ENCODE measurements at regions not wholly inside any gene's neighbourhood (a gene's known extent, or its start where the extent isn't known, plus 50 kb on each side); places are given as distances from the start of the nearest gene placed in this dataset.

GRCh38 chr13:103876571-103876970 is 810.4 kb upstream of the SLC10A2 start:
- Histone ChIP-seq H3K27me3 (ENCODE audit: control insufficient read depth, insufficient read depth, low read length) (no peaks in the 10 kb centered on the region), H3K36me3 (ENCODE audit: control insufficient read depth, insufficient read depth, low read length) (no peaks in the 10 kb centered on the region), H3K4me3 (ENCODE audit: low read depth, low read length) (no peak overlapping the region)
- TF ChIP-seq CTCF (IDR thresholded peaks at IDR 0.05; ENCODE audit: insufficient read depth, low read depth, low read length), result no peak
- ChIA-PET CTCF (interaction anchor here (1.0 kb wide), 1 partner anchor 15 kb away, joined by 3 read pairs; no protein-coding TSS in a partner anchor), POLR2A (no interaction called here)
- DNase-seq (ENCODE audit: low read depth), result peak; percentile 19

- TF ChIP-seq CTCF (IDR thresholded peaks at IDR 0.05; ENCODE audit: insufficient read depth, low read depth, low read length), result no peak
- ChIA-PET POLR2A (no interaction called here), CTCF (no interaction called here)
- H3K4me3 ChIP-seq (ENCODE audit: low read depth, low read length), result no peak overlapping the region
- no peaks in the 10 kb centered on the region for H3K27me3 ChIP-seq (ENCODE audit: control insufficient read depth, insufficient read depth, low read length)
- no peak for DNase-seq (ENCODE audit: low read depth)
- H3K36me3 ChIP-seq (ENCODE audit: control insufficient read depth, insufficient read depth, low read length), result no peaks in the 10 kb centered on the region
Observed at GRCh38 chr13:103873725-103874124, 807.5 kb upstream of the SLC10A2 start.

GRCh38 chr13:103866048-103866447 is 799.8 kb upstream of the SLC10A2 start:
- no peak overlapping the region for H3K4me3 ChIP-seq (ENCODE audit: low read depth, low read length)
- H3K36me3 ChIP-seq (ENCODE audit: control insufficient read depth, insufficient read depth, low read length), result no peaks in the 10 kb centered on the region
- no peak for DNase-seq (ENCODE audit: low read depth)
- H3K27me3 ChIP-seq (ENCODE audit: control insufficient read depth, insufficient read depth, low read length), result no peaks in the 10 kb centered on the region
- ChIA-PET CTCF (interaction anchor here (0.7 kb wide), 1 partner anchor 950 kb away, joined by 3 read pairs; no protein-coding TSS in a partner anchor), POLR2A (no interaction called here)
- no peak for TF ChIP-seq CTCF (IDR thresholded peaks at IDR 0.05; ENCODE audit: insufficient read depth, low read depth, low read length)

GRCh38 chr13:103862525-103862924 is 796.3 kb upstream of the SLC10A2 start:
- no peak for DNase-seq (ENCODE audit: low read depth)
- Histone ChIP-seq H3K36me3 (ENCODE audit: control insufficient read depth, insufficient read depth, low read length) (no peaks in the 10 kb centered on the region), H3K27me3 (ENCODE audit: control insufficient read depth, insufficient read depth, low read length) (no peaks in the 10 kb centered on the region), H3K4me3 (ENCODE audit: low read depth, low read length) (no peak overlapping the region)
- CTCF ChIA-PET, result no interaction called here
- POLR2A ChIA-PET, result no interaction called here
- TF ChIP-seq CTCF (IDR thresholded peaks at IDR 0.05; ENCODE audit: insufficient read depth, low read depth, low read length), result no peak

GRCh38 chr13:103859952-103860351 is 793.7 kb upstream of the SLC10A2 start:
- H3K27me3 ChIP-seq (ENCODE audit: control insufficient read depth, insufficient read depth, low read length), result no peaks in the 10 kb centered on the region
- CTCF ChIA-PET, result no interaction called here
- no peak for DNase-seq (ENCODE audit: low read depth)
- H3K36me3 ChIP-seq (ENCODE audit: control insufficient read depth, insufficient read depth, low read length), result no peaks in the 10 kb centered on the region
- no peak for TF ChIP-seq CTCF (IDR thresholded peaks at IDR 0.05; ENCODE audit: insufficient read depth, low read depth, low read length)
- no peak overlapping the region for H3K4me3 ChIP-seq (ENCODE audit: low read depth, low read length)
- POLR2A ChIA-PET, result no interaction called here

Data from BJ (cell line).